ENCODE measurements at regions not wholly inside any gene's neighbourhood (a gene's known extent, or its start where the extent isn't known, plus 50 kb on each side); places are given as distances from the start of the nearest gene placed in this dataset.

GRCh38 chr22:22076932-22077703 lies 94.5 kb upstream of the TOP3B start:
- no peak for TF ChIP-seq POLR2A (IDR thresholded peaks at IDR 0.05; ENCODE audit: extremely low read depth, insufficient read length)
- TF ChIP-seq, protein P1, sequence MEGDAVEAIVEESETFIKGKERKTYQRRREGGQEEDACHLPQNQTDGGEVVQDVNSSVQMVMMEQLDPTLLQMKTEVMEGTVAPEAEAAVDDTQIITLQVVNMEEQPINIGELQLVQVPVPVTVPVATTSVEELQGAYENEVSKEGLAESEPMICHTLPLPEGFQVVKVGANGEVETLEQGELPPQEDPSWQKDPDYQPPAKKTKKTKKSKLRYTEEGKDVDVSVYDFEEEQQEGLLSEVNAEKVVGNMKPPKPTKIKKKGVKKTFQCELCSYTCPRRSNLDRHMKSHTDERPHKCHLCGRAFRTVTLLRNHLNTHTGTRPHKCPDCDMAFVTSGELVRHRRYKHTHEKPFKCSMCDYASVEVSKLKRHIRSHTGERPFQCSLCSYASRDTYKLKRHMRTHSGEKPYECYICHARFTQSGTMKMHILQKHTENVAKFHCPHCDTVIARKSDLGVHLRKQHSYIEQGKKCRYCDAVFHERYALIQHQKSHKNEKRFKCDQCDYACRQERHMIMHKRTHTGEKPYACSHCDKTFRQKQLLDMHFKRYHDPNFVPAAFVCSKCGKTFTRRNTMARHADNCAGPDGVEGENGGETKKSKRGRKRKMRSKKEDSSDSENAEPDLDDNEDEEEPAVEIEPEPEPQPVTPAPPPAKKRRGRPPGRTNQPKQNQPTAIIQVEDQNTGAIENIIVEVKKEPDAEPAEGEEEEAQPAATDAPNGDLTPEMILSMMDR (IDR thresholded peaks at IDR 0.05; ENCODE audit: low read depth, low read length) = no peak
- TF ChIP-seq MAX (IDR thresholded peaks at IDR 0.05; ENCODE audit: low read depth, low read length) = no peak
